Heart left ventricle (tissue), 16 donors: ENCODE measurements at regions not wholly inside any gene's neighbourhood (a gene's known extent, or its start where the extent isn't known, plus 50 kb on each side); places are given as distances from the start of the nearest gene placed in this dataset.

ENCODE experiments used
- ATAC-seq, 4 donors: fragments of 200-7000 bp; cut with Tn5 transposase; one replicate each; pipeline ENCODE4 v1.9.1; 2020 to 2022; ENCODE audit warnings: moderate library complexity in 4 of 4, mild to moderate bottlenecking in 3 of 4, moderate number of reproducible peaks in 1 of 4
- DNase-seq, 5 donors: peaks; one replicate each; pipeline ENCODE4 v3.0.0-alpha.2; 2020
- H3K27ac ChIP-seq, 12 donors: fragments of 200-600 bp; sonication (generic) in 4 of 12; one replicate each; pipeline versions ENCODE4 v1.5.0 to v1.8.0; 2016 to 2022; ENCODE audit warnings: mild to moderate bottlenecking in 2 of 12
- H3K27me3 ChIP-seq, 9 donors: fragments of 200-600 bp; sonication (generic) in 2 of 9; one replicate each; pipeline versions ENCODE4 v1.5.1 to v1.8.0; 2016 to 2022; ENCODE audit warnings: mild to moderate bottlenecking in 3 of 9
- H3K36me3 ChIP-seq, 9 donors: fragments of 200-600 bp; sonication (generic) in 2 of 9; one replicate each; pipeline versions ENCODE4 v1.5.0 to v1.8.0; 2018 to 2022; ENCODE audit warnings: mild to moderate bottlenecking in 2 of 9
- H3K4me1 ChIP-seq, 12 donors: fragments of 200-600 bp; sonication (generic) in 4 of 12; one replicate each; pipeline versions ENCODE4 v1.5.0 to v1.8.0; 2016 to 2022; ENCODE audit warnings: mild to moderate bottlenecking in 3 of 12
- H3K4me3 ChIP-seq, 12 donors: fragments of 200-600 bp; sonication (generic) in 4 of 12; one replicate each; pipeline versions ENCODE4 v1.5.0 to v1.8.0; 2017 to 2022; ENCODE audit warnings: mild to moderate bottlenecking in 9 of 12, moderate library complexity in 4 of 12
- H3K9me3 ChIP-seq, 12 donors: fragments of 200-600 bp; sonication (generic) in 4 of 12; one replicate each; pipeline versions ENCODE4 v1.5.0 to v1.8.0; 2016 to 2022; ENCODE audit warnings: mild to moderate bottlenecking in 1 of 12
- POLR2A ChIP-seq, 2 donors: fragments of 450-650 bp; IDR thresholded peaks; one replicate each; pipeline ENCODE4 v1.6.1; 2017; ENCODE audit warnings: antibody characterized with exemption in 2 of 2, mild to moderate bottlenecking in 2 of 2, moderate library complexity in 2 of 2
- WGBS, 4 donors: extraction: QIAGEN DNeasy Blood & Tissue Kit in 2 of 4; methylation state at CpG; one replicate each; pipeline versions ENCODE4 v1.1.5 to v1.1.7; 2013 to 2018; 5-methylcytosine and 5-hydroxymethylcytosine counted together
- intact Hi-C, 10 donors: fragments of 100-400 bp; cut with DNase I; formaldehyde crosslinking; loops; one replicate each; pipeline versions ENCODE4 v1.11.1 to v1.14.2; 2022
- TF ChIP-seq, protein P1 (sequence below), 12 donors: fragments of 200-600 bp; sonication (generic) in 4 of 12; IDR thresholded peaks; one replicate each; pipeline versions ENCODE4 v1.5.0 to v1.8.0; 2018 to 2022; ENCODE audit warnings: antibody characterized with exemption in 12 of 12, mild to moderate bottlenecking in 5 of 12
- donor health status: ischemic (EF 13 %, LVEDD 7.1; RV severe dilation, severe dysfunction).
- donor health status: healthy with polysubstance abuse.
- donor health status: DM: no; HTN: yes; CAD: no.
- donor health status: DM: no; HTN: no; CAD: no.
- donor health status: ischemic (EF 25% LVEDD 6.9; RV normal size, moderate dysfunction).
- donor health status: ischemic (EF 25% LVEDD 5.7; RV mildly dilated, moderate dysfunction).
- donor health status: healthy.
- donor health status: DM: yes; HTN: yes; CAD: no.
- donor health status: ischemic (EF 35%, LVEDD 5.7; RV mildly dilated, moderate dysfunction).
- donor health status: nonischemic (EF 11% LVEDD 7.7; RV severe dilation, severe dysfunction).
- donor health status: DM: yes; HTN: yes; CAD: no.
- donor health status: PGD.
- donor health status: ischemic (EF 29% LVEDD 5.4; RV normal size, mild dysfunction).
- donor health status: nonischemic (EF 23%, LVEDD 6.1; RV moderate dilation, normal function).

DNA sequence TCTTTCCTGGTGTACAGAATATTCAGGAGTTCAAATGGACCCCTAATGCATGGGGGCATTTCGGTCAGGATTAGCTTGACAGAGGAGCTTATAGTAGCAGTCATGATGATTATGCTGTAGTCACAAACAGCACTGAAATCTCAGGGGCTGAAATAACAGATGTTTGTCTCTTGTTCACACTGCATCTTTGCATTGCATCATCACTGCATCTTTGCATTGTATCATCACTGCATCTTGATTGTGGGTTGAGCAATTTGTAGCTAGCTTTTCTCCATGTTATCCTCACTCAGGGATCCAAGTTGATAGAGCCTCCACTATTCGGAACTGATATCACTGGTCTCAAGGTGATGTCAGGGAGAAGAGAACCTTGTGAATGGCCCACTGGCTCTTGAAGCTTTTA is 160.9 kb downstream of the GATB start:
- WGBS, 4 donors, result 85 to 90% (median 88%) methylated on average over 2 of the region's 2 CpGs
- no peak for ATAC-seq

GRCh38 chr4:151600432-151600831 is 160.4 kb downstream of the GATB start:
- Histone ChIP-seq H3K27ac (no peak overlapping the region), H3K36me3 (no peaks in the 10 kb centered on the region), H3K4me1 (no peaks in the 10 kb centered on the region), H3K9me3 (no peaks in the 10 kb centered on the region), H3K4me3 (no peak overlapping the region), H3K27me3 (no peaks in the 10 kb centered on the region)
- 83 to 94% (median 88%) methylated on average over 3 of the region's 3 CpGs for WGBS, 4 donors
- ATAC-seq, result no peak
- intact Hi-C loops, result loop anchor here in 3 of 10 donors (10.0 kb wide), 2 partner anchors 236 to 486 kb away; no protein-coding TSS in a partner anchor
- DNase-seq, result no peak
- TF ChIP-seq, protein P1, sequence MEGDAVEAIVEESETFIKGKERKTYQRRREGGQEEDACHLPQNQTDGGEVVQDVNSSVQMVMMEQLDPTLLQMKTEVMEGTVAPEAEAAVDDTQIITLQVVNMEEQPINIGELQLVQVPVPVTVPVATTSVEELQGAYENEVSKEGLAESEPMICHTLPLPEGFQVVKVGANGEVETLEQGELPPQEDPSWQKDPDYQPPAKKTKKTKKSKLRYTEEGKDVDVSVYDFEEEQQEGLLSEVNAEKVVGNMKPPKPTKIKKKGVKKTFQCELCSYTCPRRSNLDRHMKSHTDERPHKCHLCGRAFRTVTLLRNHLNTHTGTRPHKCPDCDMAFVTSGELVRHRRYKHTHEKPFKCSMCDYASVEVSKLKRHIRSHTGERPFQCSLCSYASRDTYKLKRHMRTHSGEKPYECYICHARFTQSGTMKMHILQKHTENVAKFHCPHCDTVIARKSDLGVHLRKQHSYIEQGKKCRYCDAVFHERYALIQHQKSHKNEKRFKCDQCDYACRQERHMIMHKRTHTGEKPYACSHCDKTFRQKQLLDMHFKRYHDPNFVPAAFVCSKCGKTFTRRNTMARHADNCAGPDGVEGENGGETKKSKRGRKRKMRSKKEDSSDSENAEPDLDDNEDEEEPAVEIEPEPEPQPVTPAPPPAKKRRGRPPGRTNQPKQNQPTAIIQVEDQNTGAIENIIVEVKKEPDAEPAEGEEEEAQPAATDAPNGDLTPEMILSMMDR (IDR thresholded peaks at IDR 0.05), result no peak
- TF ChIP-seq POLR2A (IDR thresholded peaks at IDR 0.05), result no peak

More for the DNA sequence above, 160.9 kb downstream of the GATB start:
- Histone ChIP-seq H3K4me1 (no peaks in the 10 kb centered on the region), H3K36me3 (no peaks in the 10 kb centered on the region), H3K9me3 (peaks cover 0 to 4% (median 0%) of the 10 kb centered on the region in 12 donors), H3K4me3 (no peak overlapping the region), H3K27me3 (no peaks in the 10 kb centered on the region), H3K27ac (no peak overlapping the region)
- no peak for TF ChIP-seq POLR2A (IDR thresholded peaks at IDR 0.05)
- TF ChIP-seq, protein P1 (IDR thresholded peaks at IDR 0.05), result no peak
- no peak for DNase-seq
- intact Hi-C loops, result loop anchor here in 3 of 10 donors (10.0 kb wide), 2 partner anchors 235 to 485 kb away; no protein-coding TSS in a partner anchor

DNA sequence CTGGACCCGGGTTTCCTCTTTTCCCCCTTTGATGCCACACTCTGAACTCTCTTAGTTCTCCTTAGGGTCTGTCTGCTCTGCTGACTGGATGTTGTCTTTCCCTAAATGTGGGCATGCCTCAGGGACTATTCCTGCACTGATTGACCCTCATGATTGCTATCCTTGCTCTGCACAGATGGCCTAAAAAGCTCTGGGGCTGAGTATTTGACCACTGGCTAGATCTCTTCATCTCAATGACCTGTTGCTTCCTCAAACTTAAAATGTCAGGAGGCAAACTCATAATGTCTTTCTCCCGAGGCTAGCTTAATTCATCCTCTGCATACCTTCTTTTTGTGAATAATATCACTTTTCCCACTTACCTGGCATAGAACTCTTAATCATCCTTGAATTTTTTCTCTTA is 157.4 kb downstream of the GATB start:
- Histone ChIP-seq H3K9me3 (no peaks in the 10 kb centered on the region), H3K27me3 (no peaks in the 10 kb centered on the region), H3K4me1 (peaks cover 0 to 9% (median 0%) of the 10 kb centered on the region in 12 donors), H3K4me3 (no peak overlapping the region), H3K36me3 (no peaks in the 10 kb centered on the region), H3K27ac (no peak overlapping the region)
- no peak for ATAC-seq
- TF ChIP-seq POLR2A (IDR thresholded peaks at IDR 0.05), result no peak
- TF ChIP-seq, protein P1 (IDR thresholded peaks at IDR 0.05), result no peak
- DNase-seq, result no peak
- intact Hi-C loops, result loop anchor here in 3 of 10 donors (10.0 kb wide), 2 partner anchors 239 to 489 kb away; no protein-coding TSS in a partner anchor
- 76 to 83% (median 80%) methylated on average over 2 of the region's 2 CpGs for WGBS, 4 donors

- peaks cover 0 to 9% (median 0%) of the 10 kb centered on the region in 12 donors for H3K4me1 ChIP-seq
- no peaks in the 10 kb centered on the region for H3K36me3 ChIP-seq
- intact Hi-C loops, result loop anchor here in 3 of 10 donors (10.0 kb wide), 2 partner anchors 239 to 489 kb away; no protein-coding TSS in a partner anchor
- ATAC-seq (no peak), DNase-seq (no peak)
- no peak overlapping the region for H3K4me3 ChIP-seq
- no peaks in the 10 kb centered on the region for H3K27me3 ChIP-seq
- no peak overlapping the region for H3K27ac ChIP-seq
- 70 to 84% (median 78%) methylated on average over 5 of the region's 5 CpGs for WGBS, 4 donors
- no peak for TF ChIP-seq POLR2A (IDR thresholded peaks at IDR 0.05)
- TF ChIP-seq, protein P1 (IDR thresholded peaks at IDR 0.05), result peak in 8 of 12 donors; percentile 14 to 44 (median 18)
- H3K9me3 ChIP-seq, result no peaks in the 10 kb centered on the region
Observed at GRCh38 chr4:151604238-151604637, 156.6 kb downstream of the GATB start.
